GM18867 (cell line): ENCODE measurements at regions not wholly inside any gene's neighbourhood (a gene's known extent, or its start where the extent isn't known, plus 50 kb on each side); places are given as distances from the start of the nearest gene placed in this dataset.

Source experiments
- ATAC-seq: cut with Tn5 transposase; IDR thresholded peaks from one replicate; pipeline ENCODE4 v1.9.1; 2021; ENCODE audit warnings: mild to moderate bottlenecking, moderate library complexity; ENCODE audit not compliant: unreplicated experiment

DNA sequence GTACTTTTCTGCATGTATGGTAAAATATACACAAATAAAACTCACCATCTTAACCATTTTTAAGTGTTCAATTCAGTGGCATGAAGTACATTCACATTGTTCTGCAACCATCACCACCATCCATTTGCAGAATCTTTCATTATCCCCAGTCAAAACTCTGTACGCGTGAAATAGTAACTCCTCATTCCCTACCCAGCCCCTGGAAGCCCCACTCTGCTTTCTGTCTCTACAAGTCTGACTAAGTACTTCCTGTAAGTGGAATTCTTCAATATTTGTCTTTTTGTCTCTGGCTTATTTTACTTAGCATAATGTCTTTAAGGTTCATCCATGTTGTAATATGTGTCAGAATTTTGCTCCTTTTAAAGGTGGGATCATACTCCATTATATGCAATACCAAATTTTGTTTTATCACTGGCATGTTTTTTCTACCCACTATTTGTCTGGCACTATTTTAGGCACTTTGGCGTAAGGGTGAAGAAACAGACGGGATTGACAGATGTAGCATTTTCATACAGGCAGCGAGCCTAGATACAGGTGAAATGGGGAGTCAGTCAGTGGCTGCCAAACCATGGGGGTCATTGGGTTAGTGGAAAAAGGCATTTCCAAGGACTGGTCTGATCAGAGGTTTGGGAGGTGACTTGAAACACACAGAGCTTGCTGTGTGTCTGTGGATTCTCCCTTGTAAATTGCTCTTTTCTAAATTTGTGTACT lies 163.2 kb upstream of the MYCN start:
- no peak for ATAC-seq

DNA sequence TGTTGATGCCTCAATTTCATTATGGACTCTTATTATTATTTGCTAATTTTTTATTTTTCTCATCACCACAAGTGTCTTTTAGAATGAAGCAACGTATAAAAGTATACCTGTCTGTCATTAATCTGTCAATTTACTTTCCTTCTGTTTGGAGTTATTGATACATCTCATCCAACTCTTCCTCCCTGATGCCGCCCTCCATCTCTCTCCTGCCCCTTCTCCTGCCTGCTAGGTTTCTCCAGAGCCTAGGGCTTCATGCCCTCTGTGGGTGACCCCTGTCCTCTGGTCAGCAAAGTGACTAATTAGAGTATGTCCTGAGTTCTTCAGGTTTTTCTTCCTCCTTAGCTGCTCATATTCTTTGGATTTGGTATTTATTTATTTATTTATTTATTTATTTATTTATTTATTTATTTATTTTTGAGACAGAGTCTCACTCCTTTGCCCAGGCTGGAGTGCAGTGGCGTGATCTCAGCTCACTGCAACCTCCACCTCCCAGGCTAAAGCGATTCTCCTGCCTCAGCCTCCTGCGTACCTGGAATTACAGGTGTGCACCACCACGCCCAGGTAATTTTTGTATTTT lies 162.5 kb upstream of the MYCN start:
- no peak for ATAC-seq

DNA sequence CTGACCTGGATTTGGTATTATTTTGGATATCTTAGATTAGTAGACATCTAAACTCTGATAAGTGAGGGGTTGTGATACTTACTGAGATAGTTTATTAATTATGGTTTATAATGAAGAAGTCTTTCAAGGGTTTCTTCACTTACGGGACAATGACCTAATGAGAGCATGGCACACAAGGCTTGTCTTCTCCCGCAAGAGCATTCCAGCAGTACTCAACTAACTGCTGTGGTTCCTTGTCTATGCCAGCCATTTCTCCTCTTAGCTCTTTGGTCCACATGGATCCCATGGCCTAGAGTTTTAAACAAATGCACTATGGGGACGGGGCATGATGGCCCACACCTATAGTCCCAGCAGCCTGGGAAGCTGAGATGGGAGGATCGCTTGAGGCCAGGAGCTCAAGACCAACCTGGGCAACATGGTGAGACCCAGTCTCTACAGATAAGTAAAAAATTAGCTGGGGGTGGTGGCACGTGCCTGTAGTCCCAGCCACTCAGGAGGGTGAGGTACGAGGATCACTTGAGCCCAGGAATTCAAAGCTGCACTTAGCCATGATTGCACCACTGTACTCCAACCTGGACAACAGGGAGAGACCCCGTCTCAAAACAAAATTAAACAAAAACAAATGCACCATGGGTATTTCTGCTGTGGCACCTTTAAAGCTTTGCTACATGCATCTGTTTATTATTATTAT lies 161.7 kb upstream of the MYCN start:
- no peak for ATAC-seq

DNA sequence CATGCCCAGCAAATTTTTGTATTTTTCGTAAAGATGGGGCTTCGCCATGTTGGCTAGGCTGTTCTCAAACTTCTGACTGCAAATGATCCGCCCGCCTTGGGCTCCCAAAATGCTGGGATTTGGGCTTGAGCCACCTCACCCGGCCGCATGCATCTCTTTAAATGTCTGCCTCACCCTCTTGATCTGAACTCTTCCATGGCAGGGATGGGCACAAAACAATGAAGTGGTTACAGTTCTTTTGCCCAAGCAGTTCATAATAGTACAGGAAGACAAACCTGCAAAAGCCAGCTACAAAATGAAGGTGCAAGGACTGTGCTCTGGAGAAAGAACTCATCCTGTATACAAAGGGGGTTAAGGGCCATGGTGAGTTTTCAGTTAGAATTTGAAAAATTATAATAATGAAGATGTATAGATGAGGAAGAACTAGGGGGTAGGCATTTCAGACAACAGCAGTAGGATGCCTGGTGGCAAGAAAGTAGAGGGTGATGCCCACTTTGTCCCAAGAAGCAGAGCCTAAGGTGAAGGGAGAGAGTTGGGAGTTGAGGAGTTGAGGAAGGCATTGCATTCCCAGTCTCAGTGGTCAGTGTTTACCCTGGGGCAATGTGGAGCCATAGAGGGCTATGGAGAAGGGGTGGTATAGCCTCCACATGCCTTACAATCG lies 160.8 kb upstream of the MYCN start:
- ATAC-seq = no peak

DNA sequence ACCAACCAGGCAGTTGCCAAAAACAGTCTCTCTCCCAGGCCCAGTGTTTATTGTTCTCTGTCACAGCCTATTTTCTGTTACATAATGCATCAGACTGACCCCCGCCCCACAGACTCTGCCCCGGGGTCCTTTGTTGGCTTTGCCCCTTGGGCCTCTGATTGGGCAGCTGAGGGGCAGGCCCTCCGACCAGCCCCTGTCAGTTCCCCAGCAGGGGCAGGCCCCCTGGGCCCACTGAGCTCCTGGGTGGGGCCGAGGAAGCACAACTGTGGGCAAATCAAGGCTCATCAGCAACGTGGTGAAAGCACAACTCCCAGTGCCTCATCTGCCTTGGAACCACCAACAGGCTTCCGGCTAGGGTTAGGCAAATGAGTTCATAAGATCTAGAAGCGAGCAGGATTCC lies 160.1 kb upstream of the MYCN start:
- no peak for ATAC-seq

DNA sequence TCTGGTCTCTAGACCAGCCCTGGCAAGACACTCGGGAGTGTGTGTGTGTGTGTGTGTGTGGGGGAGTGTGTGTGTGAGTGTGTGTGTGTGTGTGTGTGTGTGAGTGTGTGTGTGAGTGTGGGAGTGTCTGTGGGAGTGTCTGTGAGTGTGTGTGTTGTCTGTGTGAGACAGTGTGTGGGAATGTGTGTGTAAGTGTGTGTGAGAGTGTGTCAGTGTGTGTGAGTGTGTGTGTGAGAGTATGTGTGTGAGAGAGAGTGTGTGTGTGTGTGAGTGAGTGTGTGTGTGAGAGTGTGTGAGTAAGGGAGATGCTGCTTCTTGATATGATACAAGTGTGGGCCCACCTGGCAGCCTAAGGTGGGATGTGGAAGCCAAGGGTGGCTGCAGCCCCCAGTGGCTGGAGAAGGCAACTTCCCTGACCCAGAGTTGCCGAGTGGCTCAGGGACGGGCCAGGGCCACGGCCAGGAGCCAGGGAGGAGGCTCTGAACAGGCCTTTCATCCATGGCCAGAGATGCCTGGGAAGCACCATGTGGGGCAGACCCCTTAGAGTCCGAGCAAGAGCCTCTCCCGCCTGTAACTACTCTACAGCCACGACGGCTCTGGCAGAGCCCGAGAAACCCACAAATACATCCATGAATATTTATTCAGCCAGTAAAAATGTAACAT lies 159.3 kb upstream of the MYCN start:
- no peak for ATAC-seq

DNA sequence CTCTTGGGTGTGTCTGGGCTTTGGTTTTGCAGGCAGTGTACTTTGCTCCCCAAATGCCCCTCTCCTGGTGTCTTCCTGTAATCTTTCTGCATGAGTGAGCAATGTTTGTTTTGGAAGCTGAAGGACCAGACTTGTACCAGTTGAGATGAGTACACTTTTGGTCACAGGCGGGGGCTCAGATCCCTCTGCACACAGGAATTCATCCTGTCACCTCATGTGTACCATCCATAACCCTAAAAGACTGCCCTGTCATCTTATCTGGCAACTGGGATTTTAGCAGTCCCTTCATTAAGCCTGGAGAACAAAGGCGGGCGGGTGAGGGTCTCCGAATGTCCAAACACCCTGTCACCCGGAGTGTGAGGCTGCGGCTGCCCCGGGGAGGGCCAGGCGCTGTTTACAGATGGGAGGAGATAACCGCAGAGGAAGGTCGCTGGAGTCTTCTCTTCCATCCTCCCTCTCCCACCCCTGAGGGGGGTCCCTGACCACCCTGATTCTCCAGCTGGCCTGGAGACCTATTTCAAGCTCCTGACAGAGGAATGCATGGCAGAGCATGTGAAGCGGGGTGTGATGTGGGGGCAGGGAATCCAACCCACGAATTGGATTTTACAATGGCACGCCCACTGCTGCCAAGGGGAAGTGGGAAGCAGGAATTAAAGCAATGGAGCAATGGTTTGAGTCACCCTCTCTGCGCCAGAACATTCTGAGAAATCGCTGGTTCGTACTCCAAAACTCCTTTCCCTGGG lies 158.2 kb upstream of the MYCN start:
- ATAC-seq = no peak

DNA sequence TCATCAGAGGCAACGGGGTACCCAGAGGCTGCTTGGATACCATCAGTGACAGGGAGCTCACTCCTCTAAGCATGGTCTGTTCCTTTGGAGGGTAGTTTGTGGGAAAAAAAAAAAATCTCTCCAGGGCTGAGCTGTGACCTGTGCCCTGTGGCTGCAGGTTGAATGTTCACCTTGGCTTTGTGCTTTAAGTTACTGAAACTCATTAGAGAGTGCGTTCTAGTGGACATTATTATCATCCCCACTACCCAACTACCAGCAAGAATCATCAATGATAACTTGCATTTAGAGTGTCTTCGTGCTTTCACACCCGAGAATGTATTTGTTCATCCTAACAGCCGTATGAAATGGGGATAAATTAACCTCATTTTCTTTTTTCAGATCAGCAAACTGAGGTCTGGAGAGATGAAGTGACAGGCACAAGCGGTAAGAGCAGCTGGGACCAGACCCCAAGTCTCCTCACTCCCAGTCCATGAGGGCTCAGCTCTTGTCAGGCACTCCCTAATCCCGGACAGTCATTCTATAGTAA lies 157.5 kb upstream of the MYCN start:
- no peak for ATAC-seq

DNA sequence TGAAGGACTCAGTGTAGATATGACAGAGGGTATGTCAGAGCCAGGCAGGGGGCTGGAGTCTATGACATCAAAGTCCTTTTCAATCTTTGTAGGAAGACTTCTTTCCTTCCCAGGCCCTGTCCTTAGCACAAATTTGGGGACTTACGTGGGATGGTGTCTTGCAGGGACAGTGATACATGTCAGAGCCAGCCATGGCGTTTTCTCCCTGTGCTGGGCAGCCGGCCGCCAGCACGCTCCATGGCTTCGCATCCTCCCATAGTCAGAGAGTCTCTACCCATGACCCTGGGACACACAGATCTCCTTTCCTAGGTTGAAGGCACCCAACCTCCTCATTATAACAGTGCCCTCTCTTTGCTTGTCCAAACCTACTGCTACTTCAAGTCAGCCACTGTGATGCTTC lies 156.9 kb upstream of the MYCN start:
- no peak for ATAC-seq

DNA sequence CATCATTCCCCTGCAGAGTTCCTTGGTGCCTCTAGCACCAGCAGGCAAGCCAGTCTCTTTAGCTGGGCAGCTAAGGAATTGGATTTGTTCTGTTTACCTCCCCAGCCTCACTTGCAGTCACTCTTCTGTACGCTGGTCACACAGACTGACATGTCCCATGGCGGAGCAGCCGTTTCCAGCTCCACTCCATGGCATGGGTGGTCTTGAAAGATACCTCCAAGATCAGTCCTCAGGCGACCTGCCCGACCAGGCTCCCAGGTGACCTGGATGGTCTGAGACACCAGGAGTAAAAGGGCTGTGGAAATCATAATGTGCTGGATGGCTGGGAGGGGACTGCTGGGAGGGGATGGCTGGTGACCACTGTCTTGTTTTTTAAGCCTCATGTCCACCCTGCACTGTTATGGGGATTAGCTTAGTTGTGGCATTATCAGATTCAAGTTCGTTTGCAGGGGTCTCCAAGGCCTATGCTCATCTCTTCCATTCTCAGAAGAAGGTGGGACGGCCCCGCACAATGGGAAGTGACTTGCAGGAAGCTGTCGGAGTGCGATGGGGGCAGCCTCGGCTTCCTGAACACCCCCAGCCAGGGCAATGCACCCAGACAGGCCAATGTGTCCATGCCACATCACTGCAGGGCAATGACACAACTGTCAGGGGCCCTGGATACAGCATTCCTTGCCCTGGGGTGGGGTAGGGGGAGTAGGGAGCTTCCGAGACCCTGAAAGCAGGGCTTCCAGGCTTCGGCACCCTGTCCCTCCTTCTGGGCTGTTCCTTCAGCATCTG lies 156.1 kb upstream of the MYCN start:
- no peak for ATAC-seq

DNA sequence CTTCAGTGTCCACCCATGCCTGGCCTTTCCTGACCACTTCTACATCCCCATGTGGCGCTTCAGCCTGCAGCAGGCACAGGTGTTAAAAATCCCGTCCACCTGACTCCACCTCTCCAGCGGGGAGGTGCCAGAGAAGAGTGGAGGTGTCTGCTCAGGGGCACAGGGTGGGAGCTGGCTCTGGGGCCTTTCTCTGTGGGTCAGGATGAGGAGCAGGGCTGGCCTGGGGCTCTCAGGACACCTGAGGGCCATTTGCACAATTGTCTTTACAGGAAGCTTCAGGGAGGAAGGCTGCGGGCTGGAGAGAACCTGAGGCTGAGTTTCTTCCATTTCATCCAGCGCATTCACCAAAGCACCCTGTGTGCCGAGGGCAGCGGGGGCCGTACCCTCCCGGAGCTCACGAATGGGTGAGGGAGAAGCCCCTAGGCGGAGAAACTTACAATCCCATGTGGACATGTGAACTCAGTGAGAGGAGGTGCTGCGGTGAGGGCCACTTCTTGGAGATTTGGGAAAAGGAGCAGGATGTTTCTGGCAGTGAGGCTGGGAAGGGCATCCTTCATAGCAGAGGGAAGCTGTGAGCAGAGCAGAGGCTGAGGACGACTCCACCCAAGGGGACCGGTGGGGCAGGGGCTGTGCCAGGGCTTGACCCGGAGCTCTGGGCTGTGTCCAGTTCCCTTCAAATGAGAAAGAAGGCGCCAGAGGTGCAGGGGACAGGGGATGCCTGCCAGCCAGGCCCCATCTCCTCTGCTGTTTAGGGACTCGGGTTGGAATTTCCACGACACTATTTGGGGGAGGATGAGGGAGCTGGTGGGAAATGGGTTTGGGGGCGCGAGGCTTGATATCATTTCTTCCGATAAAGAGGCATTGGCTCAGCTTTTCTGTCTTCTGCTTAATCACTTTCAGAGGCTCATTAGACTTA lies 155.2 kb upstream of the MYCN start:
- ATAC-seq = no peak

DNA sequence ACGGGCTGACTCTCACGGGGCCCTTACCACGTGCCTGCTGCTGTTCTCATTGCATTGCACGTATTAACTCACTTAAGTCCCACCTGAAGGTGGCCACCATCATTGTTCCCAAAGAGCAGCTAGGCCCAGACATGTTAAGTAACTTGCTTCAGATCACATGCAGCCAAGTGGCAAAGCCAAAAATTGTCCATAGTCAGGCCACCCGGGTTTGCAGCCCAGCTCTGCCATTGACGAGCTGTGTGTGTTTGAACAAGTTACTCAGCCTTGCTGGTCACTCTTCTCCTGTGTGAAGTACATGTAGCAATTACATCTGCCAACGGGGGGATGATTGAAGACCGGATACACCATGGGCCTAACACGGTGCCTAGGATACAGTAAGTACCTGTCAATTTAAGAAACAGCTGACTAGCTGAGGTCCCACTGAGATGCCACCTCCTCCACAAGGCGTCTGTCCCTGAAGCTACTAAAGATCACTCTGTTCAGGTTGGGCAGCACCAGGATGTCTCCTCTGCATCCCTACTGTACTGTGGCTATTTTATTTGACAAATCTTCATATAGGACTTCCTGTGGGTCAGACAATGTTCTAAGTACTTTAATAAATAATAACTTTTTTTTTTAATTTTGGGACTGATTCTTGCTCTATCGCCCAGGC lies 154.2 kb upstream of the MYCN start:
- ATAC-seq = no peak

DNA sequence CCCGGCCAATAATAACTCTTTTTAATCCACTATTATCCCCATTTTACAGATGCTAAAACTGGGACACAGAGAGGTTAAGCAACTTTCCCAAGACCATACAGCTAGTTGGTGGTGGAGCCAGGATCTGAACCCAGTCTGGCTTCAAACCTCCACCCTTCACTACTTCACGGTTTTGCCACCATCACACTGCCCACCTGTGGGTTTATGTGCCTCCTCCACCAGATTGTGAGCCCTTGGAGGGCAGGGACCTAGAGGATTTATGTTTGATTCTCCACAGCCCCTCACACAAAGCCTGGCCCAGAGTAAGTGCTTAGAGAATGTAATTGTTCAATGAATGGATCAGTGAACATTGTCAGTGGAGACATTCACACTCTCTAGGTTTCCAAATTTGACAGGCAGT lies 153.4 kb upstream of the MYCN start:
- ATAC-seq = no peak

DNA sequence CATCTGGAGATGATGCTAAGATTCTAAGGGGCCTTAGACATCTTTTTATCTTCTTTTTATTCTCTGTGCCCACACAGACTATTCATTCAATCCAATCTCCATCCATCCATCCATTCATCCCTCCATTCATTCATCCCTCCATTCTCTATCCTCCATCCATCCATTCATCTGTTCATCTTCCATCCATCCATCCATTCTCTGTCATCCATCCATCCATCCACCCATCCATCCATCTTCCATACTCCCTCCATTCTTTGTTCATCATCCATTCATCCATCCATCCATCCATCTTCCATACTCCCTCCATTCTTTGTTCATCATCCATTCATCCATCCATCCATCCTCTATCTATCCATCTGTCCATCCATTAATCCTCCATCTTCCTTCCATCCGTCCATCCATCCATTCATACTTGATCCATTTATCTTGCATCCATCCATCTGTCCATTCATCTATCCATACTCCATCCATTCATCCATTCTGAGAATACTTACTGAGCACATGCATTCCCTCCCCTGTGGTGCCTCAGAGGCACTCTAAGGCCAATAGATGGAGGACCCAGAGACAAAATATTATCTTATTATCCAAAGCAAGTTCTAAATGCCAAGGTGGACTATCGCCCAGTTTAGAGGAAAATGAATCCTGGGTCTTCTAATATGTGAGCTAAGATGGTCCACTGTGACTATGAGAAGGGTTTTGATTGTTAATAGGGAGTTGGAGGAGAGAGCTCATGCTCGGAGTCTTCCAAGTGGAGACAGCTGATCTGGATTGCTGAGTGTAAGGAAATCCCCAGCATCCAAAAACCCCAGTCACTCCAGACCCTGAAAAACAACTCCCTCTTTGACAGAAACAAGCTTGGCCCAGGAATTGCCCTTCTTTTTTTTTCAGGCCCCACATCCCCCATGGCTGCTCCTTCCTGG lies 152.6 kb upstream of the MYCN start:
- ATAC-seq = no peak

DNA sequence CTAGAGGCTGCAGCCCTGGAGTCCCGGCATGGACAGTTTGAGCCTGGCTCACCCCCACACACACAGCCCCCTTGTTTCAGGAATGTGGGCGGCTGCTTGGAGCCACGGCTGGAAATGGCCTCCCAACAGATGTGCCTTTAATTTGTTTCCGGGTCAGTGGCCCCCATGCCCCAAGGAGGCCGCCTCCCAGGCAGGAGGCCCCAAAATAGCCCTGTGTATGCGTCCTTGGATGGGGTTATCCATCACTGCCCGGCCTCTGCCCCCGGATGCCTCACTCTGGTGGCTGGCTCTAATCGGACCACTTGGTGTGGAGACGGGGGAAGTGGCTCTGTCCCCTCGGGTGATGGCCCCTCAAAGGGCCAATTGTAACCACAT lies 151.9 kb upstream of the MYCN start:
- ATAC-seq = no peak

DNA sequence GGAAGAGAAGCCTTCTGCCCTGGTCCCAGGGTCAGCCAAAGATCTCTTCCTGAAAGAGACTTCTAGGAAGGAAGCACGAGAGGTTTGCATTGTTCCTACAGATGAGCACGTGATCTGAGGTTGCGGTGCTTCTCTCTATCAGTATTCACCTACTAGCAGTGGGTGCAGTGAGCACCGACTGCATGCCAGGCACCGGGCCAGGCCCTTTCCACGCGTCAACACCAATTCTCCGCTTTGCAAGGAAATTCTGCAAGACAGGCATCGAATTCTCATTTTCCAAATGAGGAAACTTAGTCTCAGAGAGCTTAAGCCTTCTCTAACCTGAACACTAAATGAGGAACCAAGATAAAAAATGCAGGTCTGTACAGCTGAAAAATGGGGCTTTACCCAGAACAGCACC lies 151.5 kb upstream of the MYCN start:
- ATAC-seq = no peak

DNA sequence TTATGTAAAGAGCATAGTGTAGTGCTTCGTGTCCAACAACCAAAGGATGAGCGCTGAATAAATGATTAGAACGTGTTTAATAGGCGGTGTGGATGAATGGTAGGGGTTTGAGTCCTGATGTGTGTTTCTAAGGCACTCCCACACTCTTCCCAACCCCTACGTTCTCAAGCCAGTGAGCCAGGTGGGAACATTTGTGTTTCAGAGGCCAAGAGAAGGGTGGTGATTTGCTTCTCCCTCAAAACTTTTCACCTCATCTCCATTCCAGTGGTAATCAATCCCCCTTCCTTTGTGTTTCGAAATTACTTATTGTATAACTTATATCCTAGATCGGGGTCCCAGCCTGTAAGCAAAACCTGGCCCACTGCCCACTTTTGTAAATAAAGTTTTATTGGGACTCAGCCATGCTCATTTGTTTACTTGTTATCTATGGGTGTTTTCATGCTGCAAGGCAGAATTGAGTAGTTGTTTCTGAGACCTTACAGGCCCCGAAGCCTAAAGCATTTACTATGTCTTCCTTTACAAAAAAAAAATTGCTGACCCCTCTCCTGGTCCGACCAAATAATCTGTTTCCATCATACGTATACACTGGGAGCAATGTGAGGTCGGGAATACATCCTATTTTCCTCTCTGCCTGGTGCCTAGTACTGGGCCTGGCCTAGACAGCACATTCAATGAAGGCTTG lies 150.8 kb upstream of the MYCN start:
- ATAC-seq = no peak
